Caco-2 (cell line): ENCODE measurements at regions not wholly inside any gene's neighbourhood (a gene's known extent, or its start where the extent isn't known, plus 50 kb on each side); places are given as distances from the start of the nearest gene placed in this dataset.

Source experiments
- BruUV-seq: library from RNA; stranded (reverse); fragments of 400-500 nt; replicated peaks from 2 replicates; lab custom pipeline; 2021; lab: Mats Ljungman, UMichigan
- CTCF ChIA-PET: fragments of 300-600 bp; sonication (Branson Sonifier 250); formaldehyde crosslinking; loops from one replicate; lab custom pipeline; 2022; ENCODE audit warnings: antibody characterized with exemption; lab: Charles Lee
- POLR2A ChIA-PET: fragments of 300-600 bp; sonication (Branson Sonifier 250); formaldehyde crosslinking; loops from one replicate; lab custom pipeline; 2022; ENCODE audit warnings: antibody characterized with exemption; lab: Charles Lee
- DNase-seq, 2 experiments: peaks; one replicate each; pipeline versions ENCODE4 v3.0.0 to v3.0.0-alpha.2; 2020 to 2022
- H3K27me3 ChIP-seq: replicated peaks from 2 replicates; pipeline ENCODE4 v1.6.0; 2011; ENCODE audit warnings: low read length; ENCODE audit not compliant: control insufficient read depth, insufficient read depth
- H3K36me3 ChIP-seq: 2 replicates; pipeline ENCODE4 v1.5.1; 2011; ENCODE audit warnings: low read length; ENCODE audit not compliant: control insufficient read depth, insufficient read depth
- H3K4me1 ChIP-seq: fragments of 250-450 bp; sonication (Bioruptor Pico); 2 replicates; pipeline ENCODE4 v1.5.1; 2020; ENCODE audit warnings: mild to moderate bottlenecking
- H3K4me3 ChIP-seq: 2 replicates; pipeline ENCODE4 v1.5.1; 2011; ENCODE audit warnings: low read depth, mild to moderate bottlenecking, control low read depth, low read length
- H3K9me3 ChIP-seq: fragments of 250-450 bp; sonication (Bioruptor Pico); 2 replicates; pipeline ENCODE4 v1.5.1; 2020; ENCODE audit warnings: mild to moderate bottlenecking, moderate library complexity
- H3K27ac Mint-ChIP-seq: one replicate; pipeline ENCODE4 v1.8.0; 2022; ENCODE audit warnings: mixed read lengths; ENCODE audit not compliant: unreplicated experiment
- H3K27me3 Mint-ChIP-seq: one replicate; pipeline ENCODE4 v1.8.0; 2022; ENCODE audit warnings: mixed read lengths; ENCODE audit not compliant: insufficient read depth, unreplicated experiment
- H3K36me3 Mint-ChIP-seq: one replicate; pipeline ENCODE4 v1.8.0; 2022; ENCODE audit warnings: mild to moderate bottlenecking, mixed read lengths; ENCODE audit not compliant: insufficient read depth, unreplicated experiment
- H3K4me1 Mint-ChIP-seq: one replicate; pipeline ENCODE4 v1.8.0; 2022; ENCODE audit warnings: low read depth, mixed read lengths; ENCODE audit not compliant: unreplicated experiment
- H3K4me3 Mint-ChIP-seq: one replicate; pipeline ENCODE4 v1.8.0; 2022; ENCODE audit warnings: mild to moderate bottlenecking, moderate library complexity, mixed read lengths; ENCODE audit not compliant: unreplicated experiment
- H3K9me3 Mint-ChIP-seq: one replicate; pipeline ENCODE4 v1.8.0; 2022; ENCODE audit warnings: mixed read lengths; ENCODE audit not compliant: unreplicated experiment
- CTCF ChIP-seq, 2 experiments: fragments of 200-600 bp in 1 of 2; IDR thresholded peaks; 1 replicate in 1 of 2; 2 replicates in 1 of 2; pipeline versions ENCODE4 v1.5.1 to v1.8.0; 2011 to 2022; ENCODE audit warnings: antibody characterized with exemption in 1 of 2, control low read depth in 1 of 2, inconsistent platforms in 1 of 2, low read depth in 1 of 2, low read length in 1 of 2, mild to moderate bottlenecking in 1 of 2, moderate library complexity in 1 of 2; ENCODE audit not compliant: insufficient read depth in 1 of 2, severe bottlenecking in 1 of 2, unreplicated experiment in 1 of 2
- intact Hi-C: fragments of 100-400 bp; cut with micrococcal nuclease; formaldehyde crosslinking; loops from one replicate; pipeline ENCODE4 v1.10.0; 2022; ENCODE audit not compliant: unreplicated experiment

GRCh38 chr5:158224253-158224652, 365.3 kb upstream of the CLINT1 start:
- H3K27me3 ChIP-seq = no peaks in the 10 kb centered on the region
- no TSS peak for BruUV-seq
- TF ChIP-seq CTCF (IDR thresholded peaks at IDR 0.05; ENCODE audit: insufficient read depth in 1 of 2, low read depth in 1 of 2, low read length in 1 of 2, severe bottlenecking in 1 of 2, unreplicated experiment in 1 of 2) = no peak
- Mint-ChIP-seq H3K4me3 (no peak overlapping the region), H3K27ac (no peak overlapping the region), H3K9me3 (no peaks in the 10 kb centered on the region), H3K36me3 (no peaks in the 10 kb centered on the region), H3K4me1 (no peaks in the 10 kb centered on the region), H3K27me3 (no peaks in the 10 kb centered on the region)
- intact Hi-C loops = no loop called here
- no peaks in the 10 kb centered on the region for H3K36me3 ChIP-seq
- POLR2A ChIA-PET = no interaction called here
- CTCF ChIA-PET = no interaction called here
- H3K9me3 ChIP-seq = no peaks in the 10 kb centered on the region
- H3K4me3 ChIP-seq = no peak overlapping the region
- DNase-seq = no peak
- H3K4me1 ChIP-seq = no peaks in the 10 kb centered on the region

GRCh38 chr5:158223054-158223600, 364.2 kb upstream of the CLINT1 start:
- Histone ChIP-seq H3K4me3 (no peak overlapping the region), H3K4me1 (no peaks in the 10 kb centered on the region), H3K27me3 (no peaks in the 10 kb centered on the region), H3K9me3 (no peaks in the 10 kb centered on the region), H3K36me3 (no peaks in the 10 kb centered on the region)
- no peak for TF ChIP-seq CTCF (IDR thresholded peaks at IDR 0.05; ENCODE audit: insufficient read depth in 1 of 2, low read depth in 1 of 2, low read length in 1 of 2, severe bottlenecking in 1 of 2, unreplicated experiment in 1 of 2)
- ChIA-PET CTCF (no interaction called here), POLR2A (no interaction called here)
- H3K4me3 Mint-ChIP-seq = no peak overlapping the region
- no peak overlapping the region for H3K27ac Mint-ChIP-seq
- H3K36me3 Mint-ChIP-seq = no peaks in the 10 kb centered on the region
- DNase-seq = no peak
- intact Hi-C loops = no loop called here
- BruUV-seq = no TSS peak
- peaks cover 4% of the 10 kb centered on the region for H3K27me3 Mint-ChIP-seq
- H3K4me1 Mint-ChIP-seq = no peaks in the 10 kb centered on the region
- H3K9me3 Mint-ChIP-seq = no peaks in the 10 kb centered on the region

GRCh38 chr5:158212917-158213316, 354.0 kb upstream of the CLINT1 start:
- no peak for TF ChIP-seq CTCF (IDR thresholded peaks at IDR 0.05; ENCODE audit: insufficient read depth in 1 of 2, low read depth in 1 of 2, low read length in 1 of 2, severe bottlenecking in 1 of 2, unreplicated experiment in 1 of 2)
- H3K27me3 ChIP-seq = no peaks in the 10 kb centered on the region
- no peaks in the 10 kb centered on the region for H3K9me3 Mint-ChIP-seq
- H3K4me1 ChIP-seq = no peaks in the 10 kb centered on the region
- peak; percentile 40 to 50 for DNase-seq
- BruUV-seq = no TSS peak
- intact Hi-C loops = no loop called here
- no peaks in the 10 kb centered on the region for H3K9me3 ChIP-seq
- no peaks in the 10 kb centered on the region for H3K36me3 Mint-ChIP-seq
- POLR2A ChIA-PET = no interaction called here
- no peak overlapping the region for H3K27ac Mint-ChIP-seq
- H3K4me3 Mint-ChIP-seq = no peak overlapping the region
- H3K36me3 ChIP-seq = no peaks in the 10 kb centered on the region
- peaks cover 10% of the 10 kb centered on the region for H3K27me3 Mint-ChIP-seq
- no peak overlapping the region for H3K4me3 ChIP-seq
- CTCF ChIA-PET = no interaction called here
- H3K4me1 Mint-ChIP-seq = no peaks in the 10 kb centered on the region
